SU-DHL-6 (cell line): ENCODE measurements at regions not wholly inside any gene's neighbourhood (a gene's known extent, or its start where the extent isn't known, plus 50 kb on each side); places are given as distances from the start of the nearest gene placed in this dataset.
"Not testable (repeated sequence)": the region's sequence is repeated elsewhere in the genome, so short reads cannot be mapped to it uniquely, and the experiment has no call there.

Source experiments
- CTCF ChIP-seq: fragments of 200-600 bp; sonication (generic); IDR thresholded peaks from one replicate; pipeline ENCODE4 v1.5.1; 2017; ENCODE audit warnings: antibody characterized with exemption, mild to moderate bottlenecking, low read length, moderate library complexity; ENCODE audit not compliant: insufficient read depth, poor library complexity, severe bottlenecking
- EZH2phosphoT487 ChIP-seq: fragments of 200-600 bp; sonication (generic), shearing (Covaris generic); conservative IDR thresholded peaks from 2 replicates; pipeline ENCODE4 v1.6.1; 2018; ENCODE audit warnings: mild to moderate bottlenecking, antibody characterized with exemption, low read length, moderate library complexity, mixed read lengths

GRCh38 chr15:22664294-22665058 lies 122.0 kb upstream of the NIPA1 start:
- TF ChIP-seq CTCF, EZH2phosphoT487: not testable (repeated sequence)
